H1 (cell line): ENCODE measurements at regions not wholly inside any gene's neighbourhood (a gene's known extent, or its start where the extent isn't known, plus 50 kb on each side); places are given as distances from the start of the nearest gene placed in this dataset.

Experiments used
- CTCF ChIA-PET: fragments of 300-600 bp; sonication (Branson Sonifier 250); formaldehyde crosslinking; loops from one replicate; lab custom pipeline; 2021; ENCODE audit not compliant: partially characterized antibody; lab: Charles Lee
- POLR2A ChIA-PET: fragments of 300-600 bp; sonication (Branson Sonifier 250); formaldehyde crosslinking; loops from one replicate; lab custom pipeline; 2021; ENCODE audit warnings: inconsistent platforms; ENCODE audit not compliant: partially characterized antibody; lab: Charles Lee
- DNase-seq, 2 experiments: peaks; one replicate each; pipeline versions ENCODE4 v3.0.0 to v3.0.0-alpha.2; 2010 to 2022; ENCODE audit warnings: low spot score in 2 of 2, low read depth in 1 of 2, mixed read lengths in 1 of 2
- FAIRE-seq: peaks from 2 replicates; lab custom pipeline; 2011; peaks lifted over from hg19 to GRCh38; lab: Jason Lieb, UNC
- H2AFZ ChIP-seq: 2 replicates; pipeline ENCODE4 v1.8.1; 2012; ENCODE audit warnings: low read length, inconsistent platforms
- H2AK5ac ChIP-seq: 2 replicates; pipeline ENCODE4 v1.6.1; 2013; ENCODE audit warnings: low read depth, low read length
- H2BK120ac ChIP-seq: replicated peaks from 2 replicates; pipeline ENCODE3; 2013; ENCODE audit warnings: low read depth, low read length, inconsistent platforms
- H2BK12ac ChIP-seq: 2 replicates; pipeline ENCODE4 v1.6.1; 2013; ENCODE audit warnings: low read depth, low read length
- H2BK15ac ChIP-seq: 2 replicates; pipeline ENCODE4 v1.6.1; 2013; ENCODE audit warnings: low read length
- H2BK20ac ChIP-seq: 2 replicates; pipeline ENCODE4 v1.6.1; 2013; ENCODE audit warnings: low read length
- H2BK5ac ChIP-seq: 2 replicates; pipeline ENCODE4 v1.6.1; 2013; ENCODE audit warnings: low read depth, low read length
- H3K14ac ChIP-seq: 2 replicates; pipeline ENCODE4 v1.6.1; 2013; ENCODE audit warnings: inconsistent platforms; ENCODE audit not compliant: insufficient read length
- H3K18ac ChIP-seq: 2 replicates; pipeline ENCODE4 v1.6.1; 2013; ENCODE audit warnings: low read length; ENCODE audit errors: extremely low read depth
- H3K23ac ChIP-seq: 2 replicates; pipeline ENCODE4 v1.6.1; 2013; ENCODE audit warnings: inconsistent platforms; ENCODE audit not compliant: insufficient read length
- H3K23me2 ChIP-seq: 2 replicates; pipeline ENCODE4 v1.6.1; 2013; ENCODE audit warnings: low read depth, low read length
- H3K27ac ChIP-seq: 2 replicates; pipeline ENCODE4 v1.6.1; 2011; ENCODE audit warnings: low read depth, low read length, inconsistent platforms
- H3K27me3 ChIP-seq, 4 experiments: replicated peaks in 1 of 4; 1 replicate in 1 of 4; 2 replicates in 3 of 4; pipeline versions ENCODE4 v1.6.1 to v1.8.1; 2011 to 2013; ENCODE audit warnings: low read length in 3 of 4, mild to moderate bottlenecking in 3 of 4, inconsistent platforms in 2 of 4, mixed read lengths in 2 of 4, moderate library complexity in 1 of 4; ENCODE audit not compliant: control insufficient read depth in 3 of 4, insufficient read depth in 3 of 4; ENCODE audit errors: extremely low read depth in 1 of 4
- H3K36me3 ChIP-seq, 4 experiments: 2 replicates each; pipeline versions ENCODE4 v1.6.1 to v1.8.1; 2011 to 2013; ENCODE audit warnings: mild to moderate bottlenecking in 4 of 4, low read length in 3 of 4, moderate library complexity in 2 of 4, control low read depth in 1 of 4, inconsistent platforms in 1 of 4; ENCODE audit not compliant: insufficient read depth in 4 of 4, control insufficient read depth in 2 of 4
- H3K4ac ChIP-seq: replicated peaks from 2 replicates; pipeline ENCODE3; 2013; ENCODE audit warnings: low read length, low read depth, mixed read lengths, inconsistent platforms; ENCODE audit not compliant: insufficient read length
- H3K4me1 ChIP-seq, 4 experiments: replicated peaks in 1 of 4; 1 replicate in 1 of 4; 2 replicates in 3 of 4; pipeline versions ENCODE4 v1.6.1 to v1.8.1; 2011 to 2013; ENCODE audit warnings: low read length in 3 of 4, inconsistent platforms in 2 of 4, mixed read lengths in 1 of 4; ENCODE audit not compliant: insufficient read depth in 4 of 4, control insufficient read depth in 3 of 4
- H3K4me2 ChIP-seq, 2 experiments: 2 replicates each; pipeline versions ENCODE4 v1.6.1 to v1.8.1; 2011 to 2013; ENCODE audit warnings: low read depth in 2 of 2, low read length in 2 of 2, control low read depth in 1 of 2, inconsistent platforms in 1 of 2, mild to moderate bottlenecking in 1 of 2; ENCODE audit not compliant: insufficient read depth in 1 of 2
- H3K4me3 ChIP-seq, 4 experiments: fragments of 200-600, 300-600 bp in 1 of 4; sonication (generic), shearing (Covaris generic), sonication (Bioruptor Twin) in 1 of 4; 2 replicates each; pipeline versions ENCODE4 v1.5.1 to v1.8.1; 2011 to 2016; ENCODE audit warnings: low read length in 4 of 4, low read depth in 3 of 4, control low read depth in 2 of 4, inconsistent platforms in 2 of 4, mild to moderate bottlenecking in 2 of 4, mixed read lengths in 1 of 4, moderate library complexity in 1 of 4; ENCODE audit not compliant: insufficient read depth in 2 of 4; ENCODE audit errors: extremely low read depth in 1 of 4
- H3K56ac ChIP-seq: replicated peaks from 2 replicates; pipeline ENCODE3; 2013; ENCODE audit warnings: low read depth, mild to moderate bottlenecking, mixed read lengths, low read length, inconsistent platforms; ENCODE audit not compliant: insufficient read length
- H3K79me1 ChIP-seq: 2 replicates; pipeline ENCODE4 v1.6.1; 2013; ENCODE audit warnings: low read depth, low read length, control low read depth
- H3K79me2 ChIP-seq, 2 experiments: 2 replicates each; pipeline versions ENCODE4 v1.6.1 to v1.8.1; 2012 to 2013; ENCODE audit warnings: low read length in 2 of 2, mild to moderate bottlenecking in 2 of 2, inconsistent platforms in 1 of 2; ENCODE audit not compliant: insufficient read depth in 2 of 2, control insufficient read depth in 1 of 2
- H3K9ac ChIP-seq, 4 experiments: replicated peaks in 1 of 4; 1 replicate in 1 of 4; 2 replicates in 3 of 4; pipeline versions ENCODE4 v1.6.1 to v1.8.1; 2011 to 2013; ENCODE audit warnings: low read depth in 3 of 4, low read length in 3 of 4, control low read depth in 2 of 4, mild to moderate bottlenecking in 2 of 4, moderate library complexity in 2 of 4, inconsistent platforms in 1 of 4; ENCODE audit errors: extremely low read depth in 1 of 4
- H3K9me3 ChIP-seq, 2 experiments: 2 replicates each; pipeline versions ENCODE4 v1.6.1 to v1.8.1; 2012 to 2013; ENCODE audit warnings: mild to moderate bottlenecking in 2 of 2, moderate library complexity in 2 of 2, control low read depth in 1 of 2, inconsistent platforms in 1 of 2, low read depth in 1 of 2, low read length in 1 of 2, mixed read lengths in 1 of 2; ENCODE audit not compliant: insufficient read depth in 2 of 2
- H4K20me1 ChIP-seq, 2 experiments: replicated peaks in 1 of 2; 2 replicates each; pipeline versions ENCODE3 to v1.8.1; 2011 to 2013; ENCODE audit warnings: inconsistent platforms in 2 of 2, low read length in 2 of 2, mild to moderate bottlenecking in 1 of 2; ENCODE audit not compliant: insufficient read depth in 2 of 2, control insufficient read depth in 1 of 2
- H4K5ac ChIP-seq: 2 replicates; pipeline ENCODE4 v1.6.1; 2013; ENCODE audit warnings: low read length, low read depth, mixed read lengths, inconsistent platforms; ENCODE audit not compliant: insufficient read length
- H4K8ac ChIP-seq: 2 replicates; pipeline ENCODE4 v1.8.0; 2013; ENCODE audit warnings: mild to moderate bottlenecking, moderate library complexity, low read length, inconsistent platforms; ENCODE audit not compliant: insufficient read depth; ENCODE audit errors: extremely low read depth
- H4K91ac ChIP-seq: replicated peaks from 2 replicates; pipeline ENCODE3; 2013; ENCODE audit warnings: low read length, mixed read lengths, inconsistent platforms; ENCODE audit not compliant: insufficient read length
- CTCF ChIP-seq, 3 experiments: IDR thresholded peaks; 1 replicate in 2 of 3; 2 replicates in 1 of 3; pipeline versions ENCODE4 v1.5.1 to v1.6.1; 2011; ENCODE audit warnings: low read length in 3 of 3, mild to moderate bottlenecking in 3 of 3, inconsistent platforms in 2 of 3, low read depth in 1 of 3, moderate library complexity in 1 of 3; ENCODE audit not compliant: insufficient read depth in 1 of 3; ENCODE audit errors: control extremely low read depth in 1 of 3
- EP300 ChIP-seq, 2 experiments: IDR thresholded peaks; 1 replicate in 1 of 2; 2 replicates in 1 of 2; pipeline ENCODE4 v1.6.1; 2011 to 2012; ENCODE audit warnings: low read depth in 2 of 2, low read length in 2 of 2, mild to moderate bottlenecking in 2 of 2, borderline replicate concordance in 1 of 2, inconsistent platforms in 1 of 2, moderate library complexity in 1 of 2
- GTF2F1 ChIP-seq: IDR thresholded peaks from 2 replicates; pipeline ENCODE4 v1.6.1; 2012; ENCODE audit warnings: low read depth, low read length, improper control_type of control experiment, borderline replicate concordance
- HDAC2 ChIP-seq, 2 experiments: fragments of 300-600 bp in 1 of 2; sonication (generic) in 1 of 2; IDR thresholded peaks; 2 replicates each; pipeline ENCODE4 v1.6.1; 2011 to 2012; ENCODE audit warnings: low read depth in 2 of 2, low read length in 2 of 2, mild to moderate bottlenecking in 2 of 2, moderate library complexity in 2 of 2, borderline replicate concordance in 1 of 2, inconsistent platforms in 1 of 2
- KDM1A ChIP-seq: fragments of 200-600, 300-600 bp; sonication (generic); IDR thresholded peaks from 2 replicates; pipeline ENCODE4 v1.7.1; 2016; ENCODE audit warnings: mild to moderate bottlenecking, low read length, borderline replicate concordance
- MAFK ChIP-seq: IDR thresholded peaks from 2 replicates; pipeline ENCODE4 v1.6.1; 2012; ENCODE audit warnings: low read depth, mild to moderate bottlenecking, improper control_type of control experiment, low read length
- PHF8 ChIP-seq: fragments of 200-600 bp; sonication (generic); conservative IDR thresholded peaks from 2 replicates; pipeline ENCODE4 v1.7.1; 2012; ENCODE audit warnings: low read depth, mild to moderate bottlenecking, inconsistent platforms, low read length, moderate library complexity
- POU5F1 ChIP-seq: IDR thresholded peaks from 2 replicates; pipeline ENCODE4 v1.6.1; 2011; ENCODE audit warnings: low read depth, mild to moderate bottlenecking, low read length, moderate library complexity
- SIRT6 ChIP-seq: IDR thresholded peaks from one replicate; pipeline ENCODE4 v1.7.1; 2012; ENCODE audit warnings: low read length, inconsistent platforms
- SIX5 ChIP-seq: IDR thresholded peaks from 2 replicates; pipeline ENCODE4 v1.6.1; 2011; ENCODE audit warnings: mild to moderate bottlenecking, low read depth, low read length
- TEAD4 ChIP-seq: IDR thresholded peaks from 2 replicates; pipeline ENCODE4 v1.6.1; 2012; ENCODE audit warnings: low read depth, low read length, inconsistent platforms, mixed read lengths
- WGBS, 2 experiments: shearing (Covaris generic) in 1 of 2; methylation state at CpG; one replicate each; pipeline versions ENCODE4 v1.1.6 to v1.1.7; 2013 to 2015; ENCODE audit warnings: low lambda C conversion rate in 2 of 2, mixed read lengths in 2 of 2, inconsistent platforms in 1 of 2, low coverage in 1 of 2, missing lambda C conversion rate in 1 of 2; ENCODE audit not compliant: insufficient replicate concordance in 2 of 2, insufficient coverage in 1 of 2, insufficient read length in 1 of 2; ENCODE audit errors: extremely low coverage in 1 of 2, missing lambda C conversion rate in 1 of 2; 5-methylcytosine and 5-hydroxymethylcytosine counted together

GRCh38 chr16:13808102-13808501 is 111.9 kb upstream of the ERCC4 start:
- no peak overlapping the region for H3K23ac ChIP-seq
- H3K56ac ChIP-seq = no peak overlapping the region
- FAIRE-seq = no peak
- H3K79me1 ChIP-seq = no peaks in the 10 kb centered on the region
- no peak overlapping the region for H3K18ac ChIP-seq
- H3K4me1 ChIP-seq = peaks cover 0 to 6% (median 0%) of the 10 kb centered on the region in 4 experiments; a peak in 1 of 7 replicates
- no peaks in the 10 kb centered on the region for H3K79me2 ChIP-seq
- H4K91ac ChIP-seq = no peak overlapping the region
- no peaks in the 10 kb centered on the region for H4K20me1 ChIP-seq
- TF ChIP-seq SIX5 (no peak), CTCF (IDR thresholded peaks at IDR 0.05; ENCODE audit: control extremely low read depth in 1 of 3, insufficient read depth in 1 of 3, low read depth in 1 of 3, low read length in 3 of 3) (no peak), GTF2F1 (no peak), KDM1A (no peak), EP300 (IDR thresholded peaks at IDR 0.05; ENCODE audit: borderline replicate concordance in 1 of 2, low read depth in 2 of 2, low read length in 2 of 2) (no peak), POU5F1 (no peak), SIRT6 (no peak), HDAC2 (IDR thresholded peaks at IDR 0.05; ENCODE audit: borderline replicate concordance in 1 of 2, low read depth in 2 of 2, low read length in 2 of 2) (no peak), TEAD4 (no peak), MAFK (no peak), PHF8 (no peak)
- no peak overlapping the region for H3K9ac ChIP-seq
- H2BK5ac ChIP-seq = no peak overlapping the region
- H4K5ac ChIP-seq = no peak overlapping the region
- no peak overlapping the region for H2AK5ac ChIP-seq
- no peak overlapping the region for H2BK12ac ChIP-seq
- H3K14ac ChIP-seq = no peak overlapping the region
- no peaks in the 10 kb centered on the region for H3K36me3 ChIP-seq
- ChIA-PET CTCF (no interaction called here), POLR2A (interaction anchor here (0.6 kb wide), 1 partner anchor 10 kb away, joined by 3 read pairs; no protein-coding TSS in a partner anchor)
- WGBS, 2 experiments = 91% methylated on average over 8 of the region's 8 CpGs; no CpG with 5 or more reads in 1 of the 2 experiments
- H2AFZ ChIP-seq = no peak overlapping the region
- H3K4me2 ChIP-seq = no peak overlapping the region
- no peak overlapping the region for H3K4me3 ChIP-seq
- H3K23me2 ChIP-seq = no peaks in the 10 kb centered on the region; the same call in 1 of the 2 replicates
- H2BK15ac ChIP-seq = no peak overlapping the region
- H3K27ac ChIP-seq = no peak overlapping the region
- no peak overlapping the region for H3K4ac ChIP-seq
- DNase-seq = no peak
- no peaks in the 10 kb centered on the region for H3K9me3 ChIP-seq
- H3K27me3 ChIP-seq = no peaks in the 10 kb centered on the region
- H2BK120ac ChIP-seq = no peak overlapping the region
- no peak overlapping the region for H2BK20ac ChIP-seq
- no peak overlapping the region for H4K8ac ChIP-seq
